ENCODE measurements at regions not wholly inside any gene's neighbourhood (a gene's known extent, or its start where the extent isn't known, plus 50 kb on each side); places are given as distances from the start of the nearest gene placed in this dataset.
"Not testable (repeated sequence)": the region's sequence is repeated elsewhere in the genome, so short reads cannot be mapped to it uniquely, and the experiment has no call there.

GRCh38 chr7:7032221-7032620 is 150.1 kb upstream of the C1GALT1 start:
- no peak for TF ChIP-seq CTCF (IDR thresholded peaks at IDR 0.05)
- no peak for DNase-seq (ENCODE audit: low spot score)
- H3K4me3 ChIP-seq, result no peak overlapping the region
- H3K27ac ChIP-seq, result no peak overlapping the region

DNA sequence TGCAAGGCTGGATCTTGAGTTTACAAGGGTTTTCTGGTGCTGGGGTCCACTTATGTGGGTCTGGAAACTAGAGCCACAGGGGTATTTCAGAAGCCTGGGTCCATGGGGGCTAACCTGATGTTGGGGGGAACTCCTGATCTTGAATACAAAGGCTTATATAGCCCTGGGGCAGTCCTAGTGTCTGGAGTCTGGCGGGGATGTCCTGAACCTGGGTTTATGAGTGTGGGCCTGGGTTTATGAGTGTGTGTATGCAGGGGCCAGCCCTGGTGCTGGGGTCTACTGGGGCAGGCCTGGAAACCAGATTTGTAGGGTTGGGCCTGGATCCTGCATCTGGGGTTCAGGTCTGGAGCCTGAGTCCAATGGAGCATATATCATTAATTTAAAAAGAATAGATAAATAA is 146.5 kb upstream of the C1GALT1 start:
- no peak overlapping the region for H3K4me3 ChIP-seq
- H3K27ac ChIP-seq, result no peak overlapping the region
- no peak for DNase-seq (ENCODE audit: low spot score)
- TF ChIP-seq CTCF (IDR thresholded peaks at IDR 0.05), result no peak

- not testable (repeated sequence) for H3K4me3 ChIP-seq; DNase-seq (ENCODE audit: low spot score); H3K27ac ChIP-seq
Observed at GRCh38 chr7:7042286-7042893, 140.0 kb upstream of the C1GALT1 start.

- Histone ChIP-seq H3K4me3 (no peak overlapping the region), H3K27ac (no peak overlapping the region)
- DNase-seq (ENCODE audit: low spot score), result no peak
- no peak for TF ChIP-seq CTCF (IDR thresholded peaks at IDR 0.05)
Observed at GRCh38 chr7:7044806-7045205, 137.5 kb upstream of the C1GALT1 start.

DNA sequence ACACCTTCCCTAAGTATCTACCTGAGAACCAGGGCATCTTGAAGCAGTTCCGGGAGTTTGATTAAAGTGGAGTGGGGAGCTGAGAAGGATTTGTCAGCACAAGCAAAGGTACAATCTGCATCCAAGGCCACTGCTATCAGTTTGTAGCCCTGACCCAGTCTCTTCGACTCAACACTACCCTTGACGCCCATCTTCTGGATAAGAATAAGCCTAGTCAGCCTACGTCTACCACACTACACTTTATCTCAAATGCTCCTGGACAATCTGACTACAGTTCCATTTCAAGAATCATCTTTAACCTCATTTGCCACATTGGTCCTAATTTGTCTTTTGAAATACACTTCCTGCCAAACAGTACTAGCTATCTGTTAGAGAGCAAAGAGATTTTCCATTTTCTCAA is 134.1 kb upstream of the C1GALT1 start:
- no peak overlapping the region for H3K27ac ChIP-seq
- no peak for DNase-seq (ENCODE audit: low spot score)
- TF ChIP-seq CTCF (IDR thresholded peaks at IDR 0.05), result no peak
- H3K4me3 ChIP-seq, result no peak overlapping the region

DNA sequence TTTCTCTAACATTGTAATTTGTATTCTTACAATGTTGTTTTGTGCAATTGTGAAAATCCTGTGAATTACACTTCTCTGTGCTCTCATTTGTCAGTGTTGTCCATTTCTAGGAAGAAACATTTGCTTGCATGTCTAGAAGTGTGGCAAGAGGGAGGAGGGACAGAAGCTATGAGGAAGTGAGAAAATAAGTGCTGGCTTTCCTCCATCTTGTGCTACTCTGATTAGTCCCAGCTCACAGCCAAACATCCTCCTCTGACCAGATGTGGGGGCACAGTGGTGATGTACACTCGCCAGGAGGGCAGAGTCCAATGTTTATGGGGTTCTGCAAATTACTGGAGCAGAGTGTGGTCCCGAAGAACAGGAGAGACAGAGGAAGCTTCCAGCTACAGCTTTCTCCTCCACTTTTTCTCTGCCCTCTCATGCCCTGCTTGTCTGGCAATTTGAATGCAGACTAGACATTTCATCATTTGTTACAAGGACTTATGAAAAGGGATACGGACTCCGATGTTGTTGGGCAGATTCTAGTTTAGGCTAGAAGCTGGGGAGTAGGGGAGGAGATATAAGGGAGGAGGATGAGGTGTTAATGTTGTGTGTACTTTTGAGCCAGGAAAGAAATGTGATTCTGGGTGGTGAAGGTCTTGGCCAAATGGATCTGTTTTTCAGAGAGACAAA is 131.0 kb upstream of the C1GALT1 start:
- H3K27ac ChIP-seq, result peak overlapping the region in 1 of 2 donors; percentile 16
- no peak for DNase-seq (ENCODE audit: low spot score)
- TF ChIP-seq CTCF (IDR thresholded peaks at IDR 0.05), result no peak
- H3K4me3 ChIP-seq, result peak overlapping the region; percentile 20

- Histone ChIP-seq H3K27ac (no peak overlapping the region), H3K4me3 (no peak overlapping the region)
- TF ChIP-seq CTCF (IDR thresholded peaks at IDR 0.05), result no peak
- no peak for DNase-seq (ENCODE audit: low spot score)
Observed at GRCh38 chr7:7054252-7054830, 128.0 kb upstream of the C1GALT1 start.

All from coronary artery (tissue), 2 donors.